HG03442 (cell line): ENCODE measurements at regions not wholly inside any gene's neighbourhood (a gene's known extent, or its start where the extent isn't known, plus 50 kb on each side); places are given as distances from the start of the nearest gene placed in this dataset.
"Not testable (repeated sequence)": the region's sequence is repeated elsewhere in the genome, so short reads cannot be mapped to it uniquely, and the experiment has no call there.

Experiments
- ATAC-seq: cut with Tn5 transposase; IDR thresholded peaks from one replicate; pipeline ENCODE4 v1.9.1; 2021; ENCODE audit warnings: mild to moderate bottlenecking, moderate library complexity; ENCODE audit not compliant: unreplicated experiment

DNA sequence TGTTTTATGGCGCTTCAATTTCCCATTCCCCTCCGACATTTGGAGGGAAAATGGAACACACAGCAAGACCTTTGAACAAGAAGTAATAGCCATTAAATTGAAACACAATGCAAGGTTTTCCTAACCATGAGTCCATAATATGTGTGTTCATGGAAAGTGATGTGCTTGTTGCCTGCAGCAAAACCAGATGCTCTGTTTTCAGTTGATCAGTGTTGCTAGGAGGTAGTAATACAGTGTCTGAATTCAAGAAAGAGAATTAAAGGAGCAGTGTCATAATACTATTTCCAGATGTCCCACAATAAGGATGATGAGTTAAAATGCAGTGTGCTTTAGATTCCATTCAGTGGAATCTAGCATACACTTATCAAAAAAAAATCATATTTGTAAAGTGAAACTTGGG, 637.4 kb upstream of the API5 start:
- no peak for ATAC-seq

DNA sequence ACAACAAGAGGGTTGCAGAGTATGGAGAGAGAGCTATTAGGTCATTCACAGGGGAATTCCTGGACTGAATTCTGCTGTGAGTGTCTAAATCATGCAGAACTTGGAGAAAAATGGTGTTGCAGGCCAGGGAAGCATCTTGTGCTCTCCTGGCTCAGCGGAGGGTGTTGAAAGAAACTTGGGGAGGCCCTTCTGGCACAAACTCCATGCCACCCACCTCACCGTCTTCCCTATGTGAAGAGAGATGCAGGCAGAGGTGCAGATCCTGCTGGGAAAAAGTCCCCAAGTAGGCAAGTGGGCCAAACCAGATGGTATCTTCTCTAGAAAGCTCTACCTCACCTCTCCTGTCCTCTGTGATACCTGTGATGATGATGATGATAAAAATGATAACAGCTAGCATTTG, 604.3 kb upstream of the API5 start:
- ATAC-seq, result no peak

DNA sequence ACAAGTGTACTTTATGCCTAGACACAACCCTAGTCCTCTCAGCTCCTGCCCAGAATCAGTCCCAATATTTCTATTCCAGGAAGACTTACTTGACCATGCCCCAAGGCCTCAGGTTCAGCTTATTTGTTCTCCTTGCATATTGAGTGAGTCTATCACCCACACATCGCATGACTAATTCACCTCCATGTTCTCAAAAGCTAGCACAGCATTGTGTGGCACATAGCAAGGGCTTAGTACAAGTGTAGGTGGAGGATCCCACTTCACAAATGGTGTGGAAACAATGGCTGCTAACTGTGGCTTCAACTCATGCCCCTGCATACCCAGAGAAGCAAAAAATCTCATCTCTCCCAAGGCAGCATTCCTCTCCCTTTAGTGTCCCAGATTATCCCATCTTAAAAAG, 602.6 kb upstream of the API5 start:
- no peak for ATAC-seq

DNA sequence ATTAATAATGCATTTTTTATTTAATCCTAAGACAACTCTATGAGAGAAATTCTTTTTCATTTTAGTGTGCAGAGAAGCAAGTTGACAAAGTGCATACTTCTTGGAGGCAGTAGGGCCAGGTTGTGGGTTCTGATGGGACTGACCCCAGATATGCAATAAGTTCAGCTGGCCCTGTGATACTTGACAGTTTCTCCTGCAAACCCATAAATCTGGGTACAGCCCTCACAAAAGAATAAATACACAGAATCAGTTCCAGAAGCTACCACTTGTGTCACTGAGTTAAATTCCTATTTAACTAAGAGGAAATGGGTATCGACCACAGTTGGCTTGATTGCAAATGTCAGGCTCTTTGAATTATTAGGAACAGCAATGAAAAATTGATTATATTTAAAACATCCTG, 598.5 kb upstream of the API5 start:
- no peak for ATAC-seq

DNA sequence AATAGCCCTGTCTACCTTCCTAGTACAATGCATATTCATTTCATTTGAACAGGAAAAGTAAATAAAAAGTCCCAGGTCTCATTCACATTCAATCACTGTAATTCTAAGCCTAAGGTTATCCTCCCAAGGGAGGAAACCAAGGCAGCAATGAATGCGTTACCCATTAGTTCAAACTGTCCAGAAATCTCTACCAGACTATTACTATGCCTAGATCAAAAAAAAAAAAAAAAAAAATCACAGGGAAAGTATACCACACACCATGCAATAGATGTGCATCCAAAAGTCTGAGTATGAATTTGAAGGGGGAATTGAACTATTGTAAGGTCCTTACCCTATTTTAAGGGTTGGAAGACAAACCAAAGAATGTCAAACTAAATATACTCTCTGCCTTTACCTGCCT, 598.0 kb upstream of the API5 start:
- no peak for ATAC-seq

DNA sequence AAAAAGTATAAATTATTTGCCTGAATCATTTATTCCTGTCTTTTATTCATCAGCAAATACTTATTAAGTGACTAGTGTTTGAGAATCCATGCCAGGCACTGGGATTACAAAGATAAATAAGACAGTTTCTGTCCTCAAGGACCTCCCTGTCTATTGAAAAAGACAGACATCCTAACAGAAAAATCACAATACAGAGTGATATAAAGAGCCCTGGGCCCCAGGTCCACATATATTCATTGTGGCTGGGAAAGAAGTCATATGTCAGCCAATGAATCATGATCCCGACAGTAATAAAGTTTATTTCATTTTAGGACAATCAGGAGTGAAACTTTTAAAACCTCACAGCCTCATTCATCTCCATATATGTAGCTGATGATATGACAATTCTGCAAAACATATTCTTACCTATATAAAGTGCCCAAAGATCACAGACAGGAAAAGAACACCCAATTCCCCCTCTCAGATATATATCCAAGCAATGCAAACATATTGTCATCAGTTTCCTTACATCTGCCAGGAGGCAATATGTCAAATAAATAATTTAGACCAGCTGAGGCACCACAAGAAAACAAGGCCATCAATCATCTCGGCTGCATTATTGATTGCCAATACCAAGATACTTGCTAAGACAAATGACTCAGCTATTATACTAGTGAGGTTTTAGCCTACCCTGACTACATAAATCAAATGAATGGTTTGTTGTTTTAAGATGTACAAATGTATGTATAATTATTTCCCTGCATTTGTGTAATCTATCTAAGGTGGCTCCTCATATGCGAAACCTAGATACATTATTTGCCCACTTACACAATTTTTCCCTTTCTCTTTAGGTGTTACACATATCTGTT, 590.9 kb upstream of the API5 start:
- no peak for ATAC-seq

DNA sequence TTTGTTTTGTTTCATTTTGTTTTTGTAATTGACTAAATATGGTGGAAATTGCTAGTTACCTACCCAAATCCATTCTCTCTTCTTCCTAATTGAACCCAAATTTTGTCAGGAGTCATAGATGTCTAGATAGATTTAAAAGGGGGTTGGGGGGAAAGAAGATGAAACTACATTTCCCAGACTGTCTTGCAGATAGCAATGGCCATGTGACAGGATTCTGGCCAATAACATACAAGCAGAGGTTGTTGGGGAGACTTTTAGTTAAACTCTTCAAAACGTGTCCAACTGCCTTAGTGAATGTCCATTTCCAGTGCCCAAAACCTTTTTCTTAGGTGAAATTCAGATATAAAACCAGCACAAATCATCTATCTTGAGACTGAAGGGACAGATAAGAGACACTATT, 583.9 kb upstream of the API5 start:
- ATAC-seq, result no peak

DNA sequence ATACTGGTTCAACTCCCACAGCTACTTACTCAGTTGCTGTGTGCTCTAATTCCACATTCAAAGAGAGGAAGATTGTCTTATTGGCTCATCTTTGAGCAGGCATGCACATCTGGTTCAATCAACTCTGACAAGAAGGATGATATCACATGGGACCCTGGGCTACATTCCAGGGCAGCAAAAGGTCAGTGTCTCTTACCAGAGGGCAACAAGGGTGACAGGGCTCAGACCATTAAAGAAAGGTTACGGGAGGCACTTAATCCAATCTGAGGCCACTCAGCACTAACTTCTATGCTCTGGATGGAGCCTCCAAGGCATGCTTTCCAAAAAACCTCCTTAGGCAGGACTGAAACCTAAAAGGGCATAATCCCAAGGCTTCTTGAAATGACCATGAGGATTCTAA, 549.4 kb upstream of the API5 start:
- no peak for ATAC-seq

DNA sequence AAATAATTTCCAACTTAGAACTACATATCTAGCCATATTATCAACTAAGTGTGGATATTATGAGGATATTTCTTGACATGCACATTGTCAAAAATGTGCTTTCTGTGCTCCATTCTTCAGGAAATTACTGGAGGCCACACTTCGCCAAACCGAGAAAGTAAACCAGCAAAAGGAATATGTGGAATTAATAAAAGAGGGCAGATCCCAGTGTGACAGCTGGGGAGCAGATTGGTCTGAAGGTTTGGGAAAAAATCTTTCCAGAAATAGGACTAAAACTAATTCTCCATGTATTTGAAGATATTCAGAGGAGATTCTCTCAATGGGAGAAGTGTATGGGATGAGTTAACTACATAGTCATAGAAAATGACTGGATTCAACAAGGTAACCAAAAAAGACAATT, 546.9 kb upstream of the API5 start:
- no peak for ATAC-seq

DNA sequence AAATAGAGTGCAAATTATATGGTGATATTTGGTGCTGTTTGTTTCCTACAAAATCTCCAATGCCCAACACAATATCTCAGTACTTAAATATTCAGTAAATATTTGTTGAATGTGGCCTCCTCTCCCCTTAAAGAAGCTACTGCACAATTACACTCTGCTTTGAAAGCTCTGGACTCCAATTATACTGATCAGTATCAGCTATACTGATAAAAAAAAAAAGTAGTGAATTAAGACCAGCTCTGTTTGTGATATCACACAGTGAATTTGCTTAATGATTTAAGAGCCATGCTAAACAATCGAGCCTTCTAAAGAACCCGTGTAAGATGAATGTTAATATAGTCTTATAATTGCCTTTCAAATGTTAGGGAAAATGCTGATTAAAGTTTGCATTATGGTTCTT, 543.2 kb upstream of the API5 start:
- ATAC-seq, result no peak

DNA sequence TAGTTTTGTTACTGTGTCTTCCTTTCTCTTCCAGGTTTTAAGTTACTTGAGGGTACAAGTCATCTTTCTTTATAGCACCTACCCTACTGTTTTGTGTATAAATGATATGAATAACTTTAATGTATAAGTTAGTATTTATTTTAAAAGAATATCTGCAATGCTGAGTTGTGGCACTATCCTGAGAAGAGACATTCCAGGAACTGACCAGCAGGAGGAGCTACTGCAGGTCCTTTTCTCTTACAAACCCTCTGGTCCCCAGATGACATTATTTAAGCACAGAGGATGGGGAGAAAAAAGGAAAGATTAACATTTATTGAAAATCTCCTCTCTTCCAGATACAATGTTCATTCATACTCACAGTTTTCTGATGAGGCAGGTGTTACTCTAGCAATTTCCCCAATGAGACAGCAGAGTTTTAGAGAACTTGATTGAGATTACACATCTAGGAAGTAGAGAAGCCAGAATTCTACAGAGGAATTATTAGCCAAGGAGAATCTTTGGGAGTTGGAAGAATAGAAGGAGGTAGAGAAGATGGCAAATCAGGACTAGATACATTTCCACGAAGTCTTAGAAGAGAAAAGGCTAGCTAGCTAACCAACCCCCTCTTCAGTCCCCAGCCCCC, 541.2 kb upstream of the API5 start:
- ATAC-seq, result peak; percentile 67

DNA sequence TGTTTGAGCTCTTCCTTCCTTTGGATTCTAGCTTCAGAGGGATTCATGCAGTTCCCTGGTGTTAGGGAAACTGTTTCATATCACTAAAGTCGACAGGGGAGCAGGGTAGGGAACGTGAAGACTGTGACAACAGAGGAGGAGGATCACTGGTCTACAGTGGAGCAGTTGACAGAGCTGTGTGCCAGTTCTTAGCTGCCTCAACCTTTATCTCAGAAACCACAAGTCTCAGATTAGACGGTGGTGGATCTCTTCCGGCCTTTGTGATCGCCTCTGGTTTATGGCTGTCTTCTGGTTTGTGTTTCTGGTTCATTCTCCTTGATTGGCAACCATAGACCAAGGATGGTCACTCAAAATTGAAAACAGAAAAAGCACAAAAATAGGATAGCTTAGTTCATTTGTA, 538.9 kb upstream of the API5 start:
- ATAC-seq, result no peak

DNA sequence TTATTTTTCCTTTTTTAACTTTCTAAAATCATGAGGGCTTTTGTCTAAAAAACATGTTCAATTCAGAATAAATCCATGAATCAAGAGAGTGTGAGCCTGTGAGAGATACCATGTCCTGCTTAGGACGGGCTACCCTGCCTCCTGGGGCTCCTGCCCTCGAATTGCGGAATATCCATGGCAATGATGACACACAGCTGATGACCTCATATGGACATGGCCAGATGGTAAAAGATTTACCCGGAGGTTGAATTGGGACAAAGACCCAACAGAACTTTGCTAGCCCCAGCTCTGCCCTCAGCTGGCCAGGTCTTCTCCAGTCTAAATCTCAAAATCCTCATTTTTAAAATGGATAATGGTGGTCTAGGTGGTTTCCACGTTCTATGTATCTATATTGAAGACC, 538.1 kb upstream of the API5 start:
- no peak for ATAC-seq

DNA sequence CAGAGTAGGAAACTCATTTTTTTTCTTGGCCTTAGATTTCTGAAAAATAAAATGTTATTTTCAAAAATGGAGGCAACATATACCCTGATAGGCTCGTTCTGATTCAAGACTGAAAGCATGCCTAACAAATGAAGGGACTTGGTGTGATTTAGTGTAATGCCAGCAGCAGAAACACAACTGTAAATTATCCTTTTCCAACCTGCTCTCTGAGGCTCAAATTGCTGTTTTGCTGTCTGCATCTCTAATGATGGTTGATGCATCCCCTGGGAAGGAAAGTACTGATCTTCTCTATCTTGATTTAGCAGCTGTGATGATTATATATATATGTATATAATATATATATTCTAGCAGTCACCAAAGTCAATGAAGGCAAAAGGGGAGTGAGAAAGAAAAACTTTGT, 537.2 kb upstream of the API5 start:
- no peak for ATAC-seq

DNA sequence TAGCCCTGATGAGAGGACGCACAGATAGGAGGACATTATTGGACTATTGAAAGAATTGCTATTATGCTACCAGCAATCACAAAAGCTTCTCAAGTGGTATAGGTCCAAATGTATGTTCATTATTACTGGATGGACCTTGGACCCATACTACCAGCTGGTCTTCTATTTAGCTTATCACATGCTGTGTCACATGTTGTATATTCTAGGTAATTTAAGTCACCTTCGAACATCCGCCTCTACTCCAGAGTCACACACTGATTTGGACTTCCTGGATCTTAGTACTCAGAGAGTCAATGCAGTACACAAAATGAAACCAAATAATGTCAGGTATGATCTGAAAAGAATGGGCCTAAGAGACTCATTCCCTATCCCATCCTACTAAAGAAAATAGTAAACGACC, 534.0 kb upstream of the API5 start:
- no peak for ATAC-seq

DNA sequence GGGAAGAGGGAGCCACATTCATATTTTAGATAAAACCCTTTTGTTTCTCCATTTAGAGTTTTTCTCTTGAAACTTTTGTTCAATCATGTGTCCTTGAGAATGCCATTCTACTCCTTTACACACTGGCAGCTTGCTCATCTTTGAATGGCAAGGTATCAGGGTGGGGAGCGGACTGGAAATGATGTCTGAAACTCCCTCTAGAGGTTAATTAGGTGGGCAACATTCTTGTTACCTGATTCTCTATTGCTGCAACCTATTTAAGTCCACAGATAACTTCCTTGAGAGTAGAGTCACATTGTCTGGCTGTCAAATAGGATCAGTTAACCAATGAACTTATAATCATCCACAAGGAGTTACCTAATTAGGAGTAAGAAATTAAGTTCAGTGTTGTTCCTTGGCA, 533.6 kb upstream of the API5 start:
- no peak for ATAC-seq

DNA sequence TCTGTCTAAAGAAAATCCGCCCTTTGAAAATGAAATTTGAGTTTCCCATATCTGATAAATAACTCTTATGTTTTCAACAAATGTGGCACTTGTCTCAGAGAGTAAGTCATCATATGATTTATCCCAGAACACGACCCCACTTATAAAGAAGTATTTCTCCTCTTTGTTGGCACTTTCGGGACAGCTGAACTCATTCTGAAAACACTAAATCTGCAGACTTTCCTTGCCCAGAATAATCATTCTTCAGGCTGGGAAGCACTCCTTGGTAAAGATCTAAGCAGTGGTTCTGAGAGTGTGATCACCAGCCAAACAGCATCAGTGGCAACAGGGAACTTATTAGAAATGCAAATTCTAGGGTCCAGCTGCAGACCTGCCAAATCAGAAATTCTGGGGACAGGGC, 532.2 kb upstream of the API5 start:
- ATAC-seq, result no peak

DNA sequence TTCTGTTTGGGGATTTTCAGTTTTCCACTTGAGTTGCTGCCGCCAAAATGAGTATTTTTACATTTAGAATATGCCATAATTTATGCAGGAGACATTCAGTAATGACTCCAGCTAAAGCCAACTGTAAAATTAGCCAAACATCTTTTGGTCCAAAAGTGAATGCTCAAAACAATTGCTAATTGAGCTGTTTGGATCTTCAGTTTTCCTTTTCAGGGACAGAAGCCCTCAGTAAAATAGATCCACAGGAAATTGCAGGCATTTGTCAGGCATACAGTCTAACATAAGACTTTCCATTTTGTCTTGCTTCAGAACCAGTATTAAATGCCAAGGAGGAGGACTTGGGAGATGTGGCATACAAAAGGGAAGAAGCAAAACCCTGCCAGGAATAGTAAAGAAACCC, 524.8 kb upstream of the API5 start:
- ATAC-seq, result no peak

DNA sequence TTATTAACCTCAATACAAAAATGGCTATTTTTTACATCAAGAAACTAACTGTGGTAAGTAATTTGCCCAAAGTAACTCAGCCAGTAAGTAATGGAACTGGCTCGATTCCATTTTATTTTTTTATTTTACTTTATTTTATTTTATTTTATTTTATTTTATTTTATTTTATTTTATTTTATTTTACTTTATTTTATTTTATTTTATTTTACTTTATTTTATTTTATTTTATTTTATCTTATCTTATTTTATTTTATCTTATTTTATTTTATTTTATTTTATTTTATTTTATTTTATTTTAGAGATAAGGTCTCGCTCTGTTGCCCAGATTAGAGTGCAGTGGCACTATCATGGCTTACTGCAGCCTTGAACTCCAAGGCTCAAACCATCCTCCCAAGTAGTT, 516.3 kb upstream of the API5 start:
- not testable (repeated sequence) for ATAC-seq

DNA sequence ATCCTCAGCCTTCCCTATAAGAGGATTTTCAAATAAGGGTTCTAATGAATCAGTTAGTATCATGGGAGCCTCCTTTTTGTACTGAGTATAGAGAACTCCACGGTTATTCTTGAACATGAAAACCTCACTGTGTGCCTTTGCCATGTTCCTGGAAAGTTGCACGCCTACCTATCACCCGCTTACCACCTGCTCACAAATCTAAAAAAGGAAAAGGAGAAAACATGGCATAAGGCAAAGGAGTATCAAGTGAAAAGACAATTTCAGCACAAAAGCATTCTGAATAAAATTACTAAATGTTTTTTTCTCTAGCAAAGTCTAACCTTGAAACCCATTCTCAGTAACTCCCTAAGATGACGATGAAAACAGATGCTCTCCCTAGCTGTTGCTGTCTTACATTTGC, 511.8 kb upstream of the API5 start:
- ATAC-seq, result no peak

DNA sequence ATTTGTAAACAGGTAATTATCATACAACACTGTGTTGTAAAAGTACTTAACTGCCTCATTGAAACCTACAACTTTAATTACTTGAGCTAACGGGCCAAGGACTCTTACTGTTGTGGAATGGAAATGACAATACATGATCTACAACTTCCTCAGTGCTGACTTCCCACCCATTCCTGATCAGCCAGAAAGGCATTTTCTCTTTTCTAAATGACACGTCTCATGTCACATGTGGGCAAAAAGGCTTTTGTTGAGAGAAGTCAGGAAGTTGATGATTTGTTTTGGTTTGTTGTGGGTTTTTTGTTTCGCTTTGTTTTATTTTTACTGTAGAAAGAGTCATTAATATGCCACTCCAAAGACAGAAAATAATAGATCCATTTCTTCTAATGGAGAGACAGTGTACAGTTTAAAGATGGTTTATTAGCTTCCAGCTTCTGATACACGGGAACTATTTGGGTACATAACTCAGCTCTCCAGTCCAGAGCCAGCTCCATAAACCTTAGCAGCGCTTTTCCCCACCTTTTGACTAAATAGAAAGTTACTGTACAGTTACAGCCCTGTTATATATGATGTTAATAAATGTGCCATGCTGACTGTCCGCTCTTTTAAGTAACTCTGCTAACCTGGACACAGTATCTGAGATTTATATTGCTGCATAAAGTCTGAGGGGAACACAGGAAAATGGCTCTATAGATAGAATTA, 509.4 kb upstream of the API5 start:
- no peak for ATAC-seq

DNA sequence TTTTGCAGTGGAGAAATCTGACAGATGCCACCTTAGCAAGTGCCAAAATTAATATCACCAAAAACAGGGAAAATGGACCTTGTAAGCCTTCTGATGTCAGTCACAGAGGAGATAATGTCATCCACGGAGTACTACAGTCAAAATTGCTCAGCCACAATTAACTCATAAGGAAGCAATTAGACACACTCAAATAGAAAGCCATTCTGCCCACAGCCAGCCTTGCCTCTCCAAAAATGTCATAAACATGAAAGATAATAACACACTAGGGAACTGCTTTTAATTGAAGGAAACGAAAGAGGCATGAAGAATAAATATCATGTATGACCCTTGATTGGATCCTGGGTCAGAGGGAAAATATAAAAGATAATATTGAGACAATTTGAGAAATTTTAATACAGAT, 505.6 kb upstream of the API5 start:
- ATAC-seq, result no peak
